IMR-90 (cell line): ENCODE measurements at regions not wholly inside any gene's neighbourhood (a gene's known extent, or its start where the extent isn't known, plus 50 kb on each side); places are given as distances from the start of the nearest gene placed in this dataset.

Source experiments
- BHLHE40 ChIP-seq: fragments of 150-350 bp; IDR thresholded peaks from 2 replicates; pipeline ENCODE4 v1.6.1; 2016; ENCODE audit warnings: mild to moderate bottlenecking, low read depth, low read length
- CTCF ChIP-seq: conservative IDR thresholded peaks from 2 replicates; pipeline ENCODE4 v1.5.1; 2012; ENCODE audit warnings: mild to moderate bottlenecking, low read depth, low read length, improper control_type of control experiment
- MAFK ChIP-seq: IDR thresholded peaks from 2 replicates; pipeline ENCODE4 v1.6.1; 2012; ENCODE audit warnings: low read depth, low read length, improper control_type of control experiment
- MXI1 ChIP-seq: IDR thresholded peaks from 2 replicates; pipeline ENCODE4 v1.6.1; 2012; ENCODE audit warnings: low read depth, mild to moderate bottlenecking, low read length, moderate library complexity, borderline replicate concordance
- POLR2A ChIP-seq: IDR thresholded peaks from 2 replicates; pipeline ENCODE4 v1.6.1; 2012; ENCODE audit warnings: mild to moderate bottlenecking, low read depth, low read length
- RFX5 ChIP-seq: IDR thresholded peaks from 2 replicates; pipeline ENCODE4 v1.8.0; 2012; ENCODE audit warnings: low read depth, mild to moderate bottlenecking, low read length, moderate library complexity
- SMC3 ChIP-seq: fragments of 150-350 bp; IDR thresholded peaks from 2 replicates; pipeline ENCODE4 v1.6.1; 2016; ENCODE audit warnings: low read depth, mild to moderate bottlenecking, antibody characterized with exemption, low read length, moderate library complexity
- TF ChIP-seq, protein P1 (sequence below): fragments of 150-350 bp; IDR thresholded peaks from 2 replicates; pipeline ENCODE4 v1.6.1; 2016; ENCODE audit warnings: low read depth, mild to moderate bottlenecking, low read length, moderate library complexity, borderline replicate concordance

DNA sequence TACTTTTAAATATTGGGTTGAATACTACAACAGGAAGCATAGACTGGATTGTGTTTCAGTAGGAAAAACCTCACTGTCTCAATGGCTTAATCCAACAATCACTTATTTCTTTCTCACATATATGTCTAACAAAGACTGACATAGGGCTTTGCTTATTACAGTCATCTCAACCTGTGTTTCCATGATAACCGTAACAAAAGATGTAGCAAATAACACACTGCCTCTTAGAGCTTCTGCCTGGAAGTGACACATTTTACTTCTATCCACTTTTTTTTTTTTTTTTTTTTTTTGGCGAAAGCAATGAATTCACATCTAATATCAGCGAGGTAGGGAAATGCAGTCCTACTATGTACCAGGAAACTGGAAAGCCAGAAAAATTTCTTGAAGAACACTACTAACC, 204.9 kb upstream of the CDKN2B start:
- TF ChIP-seq, protein P1, sequence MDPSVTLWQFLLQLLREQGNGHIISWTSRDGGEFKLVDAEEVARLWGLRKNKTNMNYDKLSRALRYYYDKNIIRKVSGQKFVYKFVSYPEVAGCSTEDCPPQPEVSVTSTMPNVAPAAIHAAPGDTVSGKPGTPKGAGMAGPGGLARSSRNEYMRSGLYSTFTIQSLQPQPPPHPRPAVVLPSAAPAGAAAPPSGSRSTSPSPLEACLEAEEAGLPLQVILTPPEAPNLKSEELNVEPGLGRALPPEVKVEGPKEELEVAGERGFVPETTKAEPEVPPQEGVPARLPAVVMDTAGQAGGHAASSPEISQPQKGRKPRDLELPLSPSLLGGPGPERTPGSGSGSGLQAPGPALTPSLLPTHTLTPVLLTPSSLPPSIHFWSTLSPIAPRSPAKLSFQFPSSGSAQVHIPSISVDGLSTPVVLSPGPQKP, result no peak
- TF ChIP-seq CTCF (no peak), RFX5 (no peak), MXI1 (no peak), SMC3 (no peak), POLR2A (no peak), MAFK (no peak), BHLHE40 (no peak)
